WTC11 (cell line): ENCODE measurements at regions not wholly inside any gene's neighbourhood (a gene's known extent, or its start where the extent isn't known, plus 50 kb on each side); places are given as distances from the start of the nearest gene placed in this dataset.
A peak's percentile ranks its signal among the peaks of the same experiment; 100 is the strongest.

Experiments used
- ATAC-seq: fragments of 200-7000 bp; cut with Tn5 transposase; 2 replicates; pipeline ENCODE4 v1.10.0; 2021; ENCODE audit warnings: mild to moderate bottlenecking, moderate library complexity
- CTCF ChIA-PET: fragments of 300-600 bp; sonication (Branson Sonifier 250); formaldehyde crosslinking; loops from one replicate; lab custom pipeline; 2021; ENCODE audit warnings: antibody characterized with exemption; lab: Charles Lee
- POLR2A ChIA-PET: fragments of 350-600 bp; sonication (Branson Sonifier 250); formaldehyde crosslinking; loops from one replicate; lab custom pipeline; 2021; ENCODE audit warnings: antibody characterized with exemption; lab: Charles Lee
- DNase-seq: peaks from one replicate; pipeline ENCODE4 v3.0.0; 2021; ENCODE audit warnings: low spot score
- H3K27ac Mint-ChIP-seq: 2 replicates; pipeline ENCODE4 v1.8.0; 2021; ENCODE audit warnings: mixed read lengths
- H3K27me3 Mint-ChIP-seq: 2 replicates; pipeline ENCODE4 v1.8.0; 2021; ENCODE audit warnings: low read depth, mild to moderate bottlenecking, moderate library complexity, mixed read lengths
- H3K36me3 Mint-ChIP-seq: 2 replicates; pipeline ENCODE4 v1.8.0; 2021; ENCODE audit warnings: mixed read lengths
- H3K4me1 Mint-ChIP-seq: 2 replicates; pipeline ENCODE4 v1.8.0; 2022; ENCODE audit warnings: mixed read lengths
- H3K4me3 Mint-ChIP-seq: 2 replicates; pipeline ENCODE4 v1.8.0; 2021; ENCODE audit warnings: mild to moderate bottlenecking, moderate library complexity, mixed read lengths
- H3K9me3 Mint-ChIP-seq: 2 replicates; pipeline ENCODE4 v1.8.0; 2021; ENCODE audit warnings: mixed read lengths
- ATF6 ChIP-seq: sonication (generic); formaldehyde crosslinking; IDR thresholded peaks from 2 replicates; pipeline ENCODE4 v1.8.1; 2023; ENCODE audit warnings: mild to moderate bottlenecking, missing genetic modification reagents
- E2F1 ChIP-seq: sonication (generic); formaldehyde crosslinking; IDR thresholded peaks from 2 replicates; pipeline ENCODE4 v1.8.0; 2022; ENCODE audit warnings: mild to moderate bottlenecking, missing genetic modification reagents
- FOXP1 ChIP-seq: sonication (generic); formaldehyde crosslinking; IDR thresholded peaks from 2 replicates; pipeline ENCODE4 v1.8.0; 2022; ENCODE audit warnings: missing genetic modification reagents, mild to moderate bottlenecking, moderate library complexity, borderline replicate concordance
- GRHL2 ChIP-seq: fragments of 250-450 bp; sonication (Bioruptor Pico); IDR thresholded peaks from 2 replicates; pipeline ENCODE4 v1.8.0; 2022; ENCODE audit warnings: mild to moderate bottlenecking, moderate library complexity; ENCODE audit not compliant: insufficient replicate concordance, severe bottlenecking
- GTF2I ChIP-seq: fragments of 250-450 bp; sonication (Bioruptor Pico); conservative IDR thresholded peaks from 2 replicates; pipeline ENCODE4 v1.4.0; 2021; ENCODE audit warnings: mild to moderate bottlenecking
- MAX ChIP-seq: sonication (generic); formaldehyde crosslinking; IDR thresholded peaks from 2 replicates; pipeline ENCODE4 v1.8.0; 2022; ENCODE audit warnings: mild to moderate bottlenecking, missing genetic modification reagents
- MYBL2 ChIP-seq: sonication (generic); formaldehyde crosslinking; IDR thresholded peaks from 2 replicates; pipeline ENCODE4 v1.8.1; 2023; ENCODE audit warnings: mild to moderate bottlenecking, moderate library complexity, missing genetic modification reagents
- NFATC4 ChIP-seq: fragments of 250-450 bp; sonication (Bioruptor Pico); IDR thresholded peaks from 2 replicates; pipeline ENCODE4 v1.9.0; 2021; ENCODE audit warnings: mild to moderate bottlenecking
- RELA ChIP-seq: sonication (generic); formaldehyde crosslinking; IDR thresholded peaks from 2 replicates; pipeline ENCODE4 v1.8.1; 2022; ENCODE audit warnings: missing genetic modification reagents, mild to moderate bottlenecking, borderline replicate concordance
- TCF7 ChIP-seq: sonication (generic); formaldehyde crosslinking; IDR thresholded peaks from 2 replicates; pipeline ENCODE4 v1.8.0; 2022; ENCODE audit warnings: mild to moderate bottlenecking, low read depth, missing genetic modification reagents, moderate library complexity
- ZMAT4 ChIP-seq: fragments of 250-450 bp; sonication (Bioruptor Pico); IDR thresholded peaks from 2 replicates; pipeline ENCODE4 v1.9.0; 2021; ENCODE audit warnings: mild to moderate bottlenecking
- ZNF317 ChIP-seq: sonication (generic); formaldehyde crosslinking; IDR thresholded peaks from 2 replicates; pipeline ENCODE4 v1.8.1; 2023; ENCODE audit warnings: low read depth, mild to moderate bottlenecking, moderate library complexity, missing genetic modification reagents, borderline replicate concordance
- ZNF423 ChIP-seq: fragments of 250-450 bp; sonication (Bioruptor Pico); IDR thresholded peaks from 2 replicates; pipeline ENCODE4 v2.1.2; 2022; ENCODE audit warnings: mild to moderate bottlenecking, moderate library complexity
- TF ChIP-seq, protein P1 (sequence below): sonication (generic); formaldehyde crosslinking; conservative IDR thresholded peaks from 2 replicates; pipeline ENCODE4 v1.8.1; 2023; ENCODE audit warnings: mild to moderate bottlenecking, low read depth, missing genetic modification reagents, moderate library complexity

- TF ChIP-seq E2F1 (CRISPR knock-in tag): no peak
These were observed 573.8 kb upstream of the NDST4 start (continued) for GRCh38 chr4:115687052-115687755.

GRCh38 chr4:115678425-115678941, 565.1 kb upstream of the NDST4 start:
- peak; percentile 80 for ATAC-seq
- H3K27me3 Mint-ChIP-seq: no peaks in the 10 kb centered on the region
- peaks cover 16% of the 10 kb centered on the region for H3K9me3 Mint-ChIP-seq
- H3K36me3 Mint-ChIP-seq: peaks cover 3% of the 10 kb centered on the region; the same call in 1 of the 2 replicates
- peak; percentile 22 for DNase-seq
- H3K4me1 Mint-ChIP-seq: no peaks in the 10 kb centered on the region
- no peak overlapping the region for H3K27ac Mint-ChIP-seq
- TF ChIP-seq RELA (no peak), ZNF317 (CRISPR knock-in tag) (no peak)
- TF ChIP-seq, all 79 proteins: peak for 0
- ChIA-PET CTCF (no interaction called here), POLR2A (interaction anchor here (0.6 kb wide), 1 partner anchor 31 kb away, joined by 3 read pairs; no protein-coding TSS in a partner anchor)
- H3K4me3 Mint-ChIP-seq: no peak overlapping the region

DNA sequence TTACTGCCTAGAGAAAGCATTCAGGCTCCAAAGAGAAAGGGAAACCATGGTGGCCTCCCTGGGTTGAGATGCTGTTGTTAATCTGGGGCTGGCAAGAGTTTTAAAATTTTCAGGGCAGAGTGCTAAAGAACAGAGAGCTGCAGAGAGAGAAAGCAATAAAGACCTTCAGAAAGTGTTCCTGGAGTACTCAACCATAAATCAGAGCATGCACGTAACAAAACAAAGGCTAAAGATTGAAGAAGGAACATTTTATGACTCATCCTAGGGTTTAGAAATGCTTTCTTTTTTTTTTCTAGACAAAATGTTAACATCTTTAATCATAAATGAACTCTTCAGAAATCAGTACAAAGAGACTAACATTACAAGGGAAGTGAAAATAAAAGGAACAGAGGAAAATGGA, 562.3 kb upstream of the NDST4 start:
- H3K4me1 Mint-ChIP-seq: no peaks in the 10 kb centered on the region
- ATAC-seq (no peak), DNase-seq (no peak)
- H3K27ac Mint-ChIP-seq: no peak overlapping the region
- CTCF ChIA-PET: no interaction called here
- peaks cover 16% of the 10 kb centered on the region for H3K9me3 Mint-ChIP-seq
- H3K27me3 Mint-ChIP-seq: no peaks in the 10 kb centered on the region
- POLR2A ChIA-PET: no interaction called here
- no peak for TF ChIP-seq FOXP1 (CRISPR knock-in tag)
- TF ChIP-seq ZNF423 (CRISPR knock-in tag): no peak
- TF ChIP-seq NFATC4: no peak
- no peak for TF ChIP-seq MYBL2 (CRISPR knock-in tag)
- no peak for TF ChIP-seq GRHL2 (CRISPR knock-in tag)
- no peak for TF ChIP-seq ATF6 (CRISPR knock-in tag)
- TF ChIP-seq MAX: no peak
- TF ChIP-seq, protein P1, sequence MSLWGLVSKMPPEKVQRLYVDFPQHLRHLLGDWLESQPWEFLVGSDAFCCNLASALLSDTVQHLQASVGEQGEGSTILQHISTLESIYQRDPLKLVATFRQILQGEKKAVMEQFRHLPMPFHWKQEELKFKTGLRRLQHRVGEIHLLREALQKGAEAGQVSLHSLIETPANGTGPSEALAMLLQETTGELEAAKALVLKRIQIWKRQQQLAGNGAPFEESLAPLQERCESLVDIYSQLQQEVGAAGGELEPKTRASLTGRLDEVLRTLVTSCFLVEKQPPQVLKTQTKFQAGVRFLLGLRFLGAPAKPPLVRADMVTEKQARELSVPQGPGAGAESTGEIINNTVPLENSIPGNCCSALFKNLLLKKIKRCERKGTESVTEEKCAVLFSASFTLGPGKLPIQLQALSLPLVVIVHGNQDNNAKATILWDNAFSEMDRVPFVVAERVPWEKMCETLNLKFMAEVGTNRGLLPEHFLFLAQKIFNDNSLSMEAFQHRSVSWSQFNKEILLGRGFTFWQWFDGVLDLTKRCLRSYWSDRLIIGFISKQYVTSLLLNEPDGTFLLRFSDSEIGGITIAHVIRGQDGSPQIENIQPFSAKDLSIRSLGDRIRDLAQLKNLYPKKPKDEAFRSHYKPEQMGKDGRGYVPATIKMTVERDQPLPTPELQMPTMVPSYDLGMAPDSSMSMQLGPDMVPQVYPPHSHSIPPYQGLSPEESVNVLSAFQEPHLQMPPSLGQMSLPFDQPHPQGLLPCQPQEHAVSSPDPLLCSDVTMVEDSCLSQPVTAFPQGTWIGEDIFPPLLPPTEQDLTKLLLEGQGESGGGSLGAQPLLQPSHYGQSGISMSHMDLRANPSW: no peak
- TF ChIP-seq GTF2I (CRISPR knock-in tag): no peak
- no peak for TF ChIP-seq ZMAT4 (CRISPR knock-in tag)
- no peak for TF ChIP-seq TCF7 (CRISPR knock-in tag)
- H3K4me3 Mint-ChIP-seq: no peak overlapping the region
- H3K36me3 Mint-ChIP-seq: peaks cover 3% of the 10 kb centered on the region; the same call in 1 of the 2 replicates
